SJCRH30 (cell line): ENCODE measurements at regions not wholly inside any gene's neighbourhood (a gene's known extent, or its start where the extent isn't known, plus 50 kb on each side); places are given as distances from the start of the nearest gene placed in this dataset.

ENCODE experiments used
- DNase-seq, 2 experiments: peaks; one replicate each; pipeline ENCODE4 v3.0.0-alpha.2; 2015 to 2020
- H3K27ac ChIP-seq: fragments of 250-450 bp; sonication (Bioruptor Pico); 2 replicates; pipeline ENCODE4 v1.5.1; 2020; ENCODE audit warnings: mild to moderate bottlenecking, moderate library complexity
- H3K27me3 ChIP-seq: fragments of 250-450 bp; sonication (Bioruptor Pico); 2 replicates; pipeline ENCODE4 v1.5.1; 2020; ENCODE audit warnings: mild to moderate bottlenecking, moderate library complexity
- H3K36me3 ChIP-seq: fragments of 250-450 bp; sonication (Bioruptor Pico); 2 replicates; pipeline ENCODE4 v1.5.1; 2020; ENCODE audit warnings: mild to moderate bottlenecking, moderate library complexity
- H3K4me1 ChIP-seq: fragments of 250-450 bp; sonication (Bioruptor Pico); 2 replicates; pipeline ENCODE4 v1.5.1; 2020; ENCODE audit warnings: mild to moderate bottlenecking, moderate library complexity
- H3K4me3 ChIP-seq: fragments of 250-450 bp; sonication (Bioruptor Pico); 2 replicates; pipeline ENCODE4 v1.5.1; 2020; ENCODE audit warnings: mild to moderate bottlenecking, moderate library complexity
- H3K9me3 ChIP-seq: fragments of 250-450 bp; sonication (Bioruptor Pico); replicated peaks from 2 replicates; pipeline ENCODE4 v1.5.1; 2020; ENCODE audit warnings: mild to moderate bottlenecking, moderate library complexity

- H3K4me1 ChIP-seq: peaks cover 68% of the 10 kb centered on the region
- no peaks in the 10 kb centered on the region for H3K36me3 ChIP-seq
- peak; percentile 29 to 55 for DNase-seq
- no peak overlapping the region for H3K4me3 ChIP-seq
- H3K27me3 ChIP-seq: no peaks in the 10 kb centered on the region
- peak overlapping the region; percentile 53 for H3K27ac ChIP-seq
- no peaks in the 10 kb centered on the region for H3K9me3 ChIP-seq
These were observed 397.9 kb downstream of the SAMD5 start for GRCh38 chr6:147906361-147906760.

- H3K4me1 ChIP-seq: peaks cover 54% of the 10 kb centered on the region
- H3K27ac ChIP-seq: peak overlapping the region; percentile 67
- DNase-seq: peak; percentile 74 to 83
- H3K27me3 ChIP-seq: no peaks in the 10 kb centered on the region
- H3K36me3 ChIP-seq: no peaks in the 10 kb centered on the region
- no peaks in the 10 kb centered on the region for H3K9me3 ChIP-seq
- peak overlapping the region; percentile 14 for H3K4me3 ChIP-seq
These were observed 401.1 kb downstream of the SAMD5 start for GRCh38 chr6:147909640-147910039.

GRCh38 chr6:147910281-147910680 is 401.8 kb downstream of the SAMD5 start:
- Histone ChIP-seq H3K36me3 (no peaks in the 10 kb centered on the region), H3K27ac (peak overlapping the region; percentile 67), H3K4me3 (no peak overlapping the region), H3K27me3 (no peaks in the 10 kb centered on the region), H3K4me1 (peaks cover 52% of the 10 kb centered on the region), H3K9me3 (no peaks in the 10 kb centered on the region)
- DNase-seq: peak; percentile 22 to 46

- H3K27ac ChIP-seq: peak overlapping the region; percentile 23; the same call in 1 of the 2 replicates
- no peaks in the 10 kb centered on the region for H3K36me3 ChIP-seq
- no peaks in the 10 kb centered on the region for H3K9me3 ChIP-seq
- peaks cover 45% of the 10 kb centered on the region for H3K4me1 ChIP-seq
- no peak overlapping the region for H3K4me3 ChIP-seq
- H3K27me3 ChIP-seq: no peaks in the 10 kb centered on the region
- no peak for DNase-seq
These were observed 402.6 kb downstream of the SAMD5 start for GRCh38 chr6:147911057-147911456.

- Histone ChIP-seq H3K27me3 (no peaks in the 10 kb centered on the region), H3K4me3 (no peak overlapping the region), H3K36me3 (no peaks in the 10 kb centered on the region), H3K27ac (peak overlapping the region; percentile 23; the same call in 1 of the 2 replicates), H3K9me3 (no peaks in the 10 kb centered on the region), H3K4me1 (peaks cover 38% of the 10 kb centered on the region)
- peak; percentile 49 to 58 for DNase-seq
These were observed 403.2 kb downstream of the SAMD5 start for GRCh38 chr6:147911686-147912085.

- DNase-seq: no peak
- Histone ChIP-seq H3K36me3 (no peaks in the 10 kb centered on the region), H3K9me3 (peaks cover 27% of the 10 kb centered on the region), H3K27me3 (no peaks in the 10 kb centered on the region), H3K4me1 (no peaks in the 10 kb centered on the region; the same call in 1 of the 2 replicates), H3K4me3 (no peak overlapping the region), H3K27ac (no peak overlapping the region)
These were observed 414.3 kb downstream of the SAMD5 start for GRCh38 chr6:147922799-147923198.

GRCh38 chr6:147924598-147924997 is 416.1 kb downstream of the SAMD5 start:
- no peaks in the 10 kb centered on the region; the same call in 1 of the 2 replicates for H3K4me1 ChIP-seq
- DNase-seq: no peak
- no peak overlapping the region for H3K4me3 ChIP-seq

GRCh38 chr6:147925826-147926225 is 416.8 kb upstream of the SASH1 start:
- Histone ChIP-seq H3K4me1 (no peaks in the 10 kb centered on the region; the same call in 1 of the 2 replicates), H3K27me3 (no peaks in the 10 kb centered on the region), H3K9me3 (peaks cover 20% of the 10 kb centered on the region), H3K4me3 (no peak overlapping the region), H3K36me3 (no peaks in the 10 kb centered on the region), H3K27ac (no peak overlapping the region)
- no peak for DNase-seq

More at GRCh38 chr6:147924598-147924997, 416.1 kb downstream of the SAMD5 start:
- Histone ChIP-seq H3K9me3 (peaks cover 24% of the 10 kb centered on the region), H3K36me3 (no peaks in the 10 kb centered on the region), H3K27ac (no peak overlapping the region), H3K27me3 (no peaks in the 10 kb centered on the region)

- H3K27ac ChIP-seq: no peak overlapping the region
- no peaks in the 10 kb centered on the region for H3K27me3 ChIP-seq
- peaks cover 14% of the 10 kb centered on the region; the same call in 1 of the 2 replicates for H3K9me3 ChIP-seq
- H3K4me1 ChIP-seq: peaks cover 18% of the 10 kb centered on the region
- H3K36me3 ChIP-seq: no peaks in the 10 kb centered on the region
- H3K4me3 ChIP-seq: no peak overlapping the region
- DNase-seq: no peak
These were observed 411.9 kb upstream of the SASH1 start for GRCh38 chr6:147930745-147931144.

- no peak overlapping the region for H3K27ac ChIP-seq
- H3K27me3 ChIP-seq: no peaks in the 10 kb centered on the region
- peak in 1 of 2 experiments; percentile 28 for DNase-seq
- H3K36me3 ChIP-seq: no peaks in the 10 kb centered on the region
- peaks cover 28% of the 10 kb centered on the region for H3K4me1 ChIP-seq
- peaks cover 7% of the 10 kb centered on the region; the same call in 1 of the 2 replicates for H3K9me3 ChIP-seq
- H3K4me3 ChIP-seq: no peak overlapping the region
These were observed 409.4 kb upstream of the SASH1 start for GRCh38 chr6:147933224-147933623.

- H3K4me1 ChIP-seq: peaks cover 32% of the 10 kb centered on the region
These were observed 407.0 kb upstream of the SASH1 start for GRCh38 chr6:147935656-147936055.

GRCh38 chr6:147936703-147937470 is 405.8 kb upstream of the SASH1 start:
- Histone ChIP-seq H3K4me3 (no peak overlapping the region), H3K9me3 (no peaks in the 10 kb centered on the region), H3K36me3 (no peaks in the 10 kb centered on the region), H3K4me1 (peaks cover 44% of the 10 kb centered on the region), H3K27me3 (no peaks in the 10 kb centered on the region), H3K27ac (no peak overlapping the region)
- no peak for DNase-seq

More at GRCh38 chr6:147935656-147936055, 407.0 kb upstream of the SASH1 start:
- no peak overlapping the region for H3K4me3 ChIP-seq
- no peaks in the 10 kb centered on the region for H3K36me3 ChIP-seq
- no peak overlapping the region for H3K27ac ChIP-seq
- H3K27me3 ChIP-seq: no peaks in the 10 kb centered on the region
- DNase-seq: no peak
- no peaks in the 10 kb centered on the region for H3K9me3 ChIP-seq

GRCh38 chr6:147941143-147941542 is 401.5 kb upstream of the SASH1 start:
- H3K4me1 ChIP-seq: peaks cover 30% of the 10 kb centered on the region
- no peak overlapping the region for H3K4me3 ChIP-seq
- H3K27ac ChIP-seq: peak overlapping the region; percentile 19; the same call in 1 of the 2 replicates
- DNase-seq: peak; percentile 66 to 71
- H3K36me3 ChIP-seq: no peaks in the 10 kb centered on the region
- H3K27me3 ChIP-seq: no peaks in the 10 kb centered on the region
- H3K9me3 ChIP-seq: no peaks in the 10 kb centered on the region

GRCh38 chr6:147942363-147942762 is 400.3 kb upstream of the SASH1 start:
- no peak overlapping the region for H3K27ac ChIP-seq
- peak in 1 of 2 experiments; percentile 6 for DNase-seq
- no peaks in the 10 kb centered on the region for H3K36me3 ChIP-seq
- peaks cover 23% of the 10 kb centered on the region for H3K4me1 ChIP-seq
- no peaks in the 10 kb centered on the region for H3K9me3 ChIP-seq
- no peak overlapping the region for H3K4me3 ChIP-seq
- no peaks in the 10 kb centered on the region for H3K27me3 ChIP-seq

- Histone ChIP-seq H3K9me3 (no peaks in the 10 kb centered on the region), H3K27me3 (no peaks in the 10 kb centered on the region), H3K4me3 (no peak overlapping the region)
These were observed 398.5 kb upstream of the SASH1 start for GRCh38 chr6:147944122-147944521.

More at GRCh38 chr6:147944122-147944521, 398.5 kb upstream of the SASH1 start:
- no peaks in the 10 kb centered on the region for H3K36me3 ChIP-seq
- H3K27ac ChIP-seq: no peak overlapping the region
- DNase-seq: no peak
- H3K4me1 ChIP-seq: peaks cover 20% of the 10 kb centered on the region
